ENCODE measurements at regions not wholly inside any gene's neighbourhood (a gene's known extent, or its start where the extent isn't known, plus 50 kb on each side); places are given as distances from the start of the nearest gene placed in this dataset.

- dilution Hi-C loops (cut with MboI; ENCODE audit: extremely low pct_ligation_motif_present, low sequenced_read_pairs) = no loop called here
- FAIRE-seq (no peak), DNase-seq (ENCODE audit: low read depth, low spot score) (no peak)
- Histone ChIP-seq H3K4me1 (ENCODE audit: control insufficient read depth, extremely low read depth, insufficient read depth, low read length) (no peaks in the 10 kb centered on the region), H3K79me2 (ENCODE audit: control insufficient read depth, insufficient read depth, low read length) (no peaks in the 10 kb centered on the region), H3K9ac (ENCODE audit: control insufficient read depth, extremely low read depth, insufficient read depth, low read length) (no peak overlapping the region), H3K36me3 (ENCODE audit: control insufficient read depth in 2 of 2, extremely low read depth in 1 of 2, insufficient read depth in 2 of 2, low read length in 2 of 2) (no peaks in the 10 kb centered on the region), H3K9me1 (ENCODE audit: control insufficient read depth, extremely low read depth, insufficient read depth, low read length) (no peaks in the 10 kb centered on the region), H3K9me3 (ENCODE audit: control insufficient read depth, low read depth, low read length) (peaks cover 6% of the 10 kb centered on the region), H3K4me2 (ENCODE audit: control insufficient read depth, extremely low read depth, insufficient read depth, low read depth, low read length) (no peak overlapping the region), H4K20me1 (ENCODE audit: control insufficient read depth, extremely low read depth, insufficient read depth, low read length) (no peaks in the 10 kb centered on the region), H3K27me3 (ENCODE audit: control insufficient read depth, extremely low read depth, insufficient read depth, low read length) (no peaks in the 10 kb centered on the region), H3K27ac (ENCODE audit: control insufficient read depth, insufficient read depth, low read length) (no peak overlapping the region), H3K4me3 (ENCODE audit: control insufficient read depth in 2 of 3, extremely low read depth in 1 of 3, insufficient read depth in 2 of 3, low read depth in 1 of 3, low read length in 3 of 3) (no peak overlapping the region), H2AFZ (ENCODE audit: control insufficient read depth, low read length) (no peak overlapping the region)
- no peak for TF ChIP-seq EZH2 (IDR thresholded peaks at IDR 0.05; ENCODE audit: low read length)
- TF ChIP-seq, protein P1, sequence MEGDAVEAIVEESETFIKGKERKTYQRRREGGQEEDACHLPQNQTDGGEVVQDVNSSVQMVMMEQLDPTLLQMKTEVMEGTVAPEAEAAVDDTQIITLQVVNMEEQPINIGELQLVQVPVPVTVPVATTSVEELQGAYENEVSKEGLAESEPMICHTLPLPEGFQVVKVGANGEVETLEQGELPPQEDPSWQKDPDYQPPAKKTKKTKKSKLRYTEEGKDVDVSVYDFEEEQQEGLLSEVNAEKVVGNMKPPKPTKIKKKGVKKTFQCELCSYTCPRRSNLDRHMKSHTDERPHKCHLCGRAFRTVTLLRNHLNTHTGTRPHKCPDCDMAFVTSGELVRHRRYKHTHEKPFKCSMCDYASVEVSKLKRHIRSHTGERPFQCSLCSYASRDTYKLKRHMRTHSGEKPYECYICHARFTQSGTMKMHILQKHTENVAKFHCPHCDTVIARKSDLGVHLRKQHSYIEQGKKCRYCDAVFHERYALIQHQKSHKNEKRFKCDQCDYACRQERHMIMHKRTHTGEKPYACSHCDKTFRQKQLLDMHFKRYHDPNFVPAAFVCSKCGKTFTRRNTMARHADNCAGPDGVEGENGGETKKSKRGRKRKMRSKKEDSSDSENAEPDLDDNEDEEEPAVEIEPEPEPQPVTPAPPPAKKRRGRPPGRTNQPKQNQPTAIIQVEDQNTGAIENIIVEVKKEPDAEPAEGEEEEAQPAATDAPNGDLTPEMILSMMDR (optimal IDR thresholded peaks at IDR 0.05 in 1 of 3, IDR thresholded peaks at IDR 0.05 in 1 of 3, conservative IDR thresholded peaks at IDR 0.05 in 1 of 3; ENCODE audit: extremely low read depth in 1 of 3, insufficient read depth in 2 of 3, low read length in 3 of 3) = no peak
Measured at GRCh38 chr19:31596751-31597150, 247.5 kb upstream of the TSHZ3 start.

GRCh38 chr19:31597616-31598015 lies 248.4 kb upstream of the TSHZ3 start:
- Histone ChIP-seq H3K27ac (ENCODE audit: control insufficient read depth, insufficient read depth, low read length) (no peak overlapping the region), H3K4me1 (ENCODE audit: control insufficient read depth, extremely low read depth, insufficient read depth, low read length) (no peaks in the 10 kb centered on the region), H3K27me3 (ENCODE audit: control insufficient read depth, extremely low read depth, insufficient read depth, low read length) (no peaks in the 10 kb centered on the region), H3K9me1 (ENCODE audit: control insufficient read depth, extremely low read depth, insufficient read depth, low read length) (no peaks in the 10 kb centered on the region), H3K36me3 (ENCODE audit: control insufficient read depth in 2 of 2, extremely low read depth in 1 of 2, insufficient read depth in 2 of 2, low read length in 2 of 2) (no peaks in the 10 kb centered on the region), H3K9ac (ENCODE audit: control insufficient read depth, extremely low read depth, insufficient read depth, low read length) (no peak overlapping the region), H3K4me2 (ENCODE audit: control insufficient read depth, extremely low read depth, insufficient read depth, low read depth, low read length) (no peak overlapping the region), H3K4me3 (ENCODE audit: control insufficient read depth in 2 of 3, extremely low read depth in 1 of 3, insufficient read depth in 2 of 3, low read depth in 1 of 3, low read length in 3 of 3) (no peak overlapping the region), H4K20me1 (ENCODE audit: control insufficient read depth, extremely low read depth, insufficient read depth, low read length) (no peaks in the 10 kb centered on the region), H2AFZ (ENCODE audit: control insufficient read depth, low read length) (no peak overlapping the region), H3K9me3 (ENCODE audit: control insufficient read depth, low read depth, low read length) (peaks cover 3% of the 10 kb centered on the region), H3K79me2 (ENCODE audit: control insufficient read depth, insufficient read depth, low read length) (no peaks in the 10 kb centered on the region)
- DNase-seq (ENCODE audit: low read depth, low spot score) = no peak
- FAIRE-seq = no peak
- TF ChIP-seq, protein P1 (optimal IDR thresholded peaks at IDR 0.05 in 1 of 3, IDR thresholded peaks at IDR 0.05 in 1 of 3, conservative IDR thresholded peaks at IDR 0.05 in 1 of 3; ENCODE audit: extremely low read depth in 1 of 3, insufficient read depth in 2 of 3, low read length in 3 of 3) = no peak
- TF ChIP-seq EZH2 (IDR thresholded peaks at IDR 0.05; ENCODE audit: low read length) = no peak
- dilution Hi-C loops (cut with MboI; ENCODE audit: extremely low pct_ligation_motif_present, low sequenced_read_pairs) = no loop called here

All from keratinocyte (primary cell).